ENCODE measurements at regions not wholly inside any gene's neighbourhood (a gene's known extent, or its start where the extent isn't known, plus 50 kb on each side); places are given as distances from the start of the nearest gene placed in this dataset.

GRCh38 chr1:234899730-234900072, 228.9 kb downstream of the TOMM20 start:
- TF ChIP-seq NFIC (IDR thresholded peaks at IDR 0.05; ENCODE audit: borderline replicate concordance): no peak
- TF ChIP-seq REST (IDR thresholded peaks at IDR 0.05; ENCODE audit: low read depth, low read length): no peak

All from SK-N-SH (cell line).